ENCODE measurements at regions not wholly inside any gene's neighbourhood (a gene's known extent, or its start where the extent isn't known, plus 50 kb on each side); places are given as distances from the start of the nearest gene placed in this dataset.
"Not testable (repeated sequence)": the region's sequence is repeated elsewhere in the genome, so short reads cannot be mapped to it uniquely, and the experiment has no call there.

GRCh38 chr15:20019758-20020157 lies 521.8 kb downstream of the GOLGA6L6 start:
- H3K4me3 ChIP-seq; H3K4me2 ChIP-seq; FAIRE-seq; CTCF ChIA-PET; ATAC-seq; H3K27ac ChIP-seq; H3K4me1 ChIP-seq; H3K9me3 ChIP-seq; POLR2A ChIA-PET; DNase-seq (ENCODE audit: low read depth in 1 of 2, low spot score in 1 of 2): not testable (repeated sequence)
- no CpG with 5 or more reads among the region's 6 CpGs for WGBS (ENCODE audit: missing lambda C conversion rate)

DNA sequence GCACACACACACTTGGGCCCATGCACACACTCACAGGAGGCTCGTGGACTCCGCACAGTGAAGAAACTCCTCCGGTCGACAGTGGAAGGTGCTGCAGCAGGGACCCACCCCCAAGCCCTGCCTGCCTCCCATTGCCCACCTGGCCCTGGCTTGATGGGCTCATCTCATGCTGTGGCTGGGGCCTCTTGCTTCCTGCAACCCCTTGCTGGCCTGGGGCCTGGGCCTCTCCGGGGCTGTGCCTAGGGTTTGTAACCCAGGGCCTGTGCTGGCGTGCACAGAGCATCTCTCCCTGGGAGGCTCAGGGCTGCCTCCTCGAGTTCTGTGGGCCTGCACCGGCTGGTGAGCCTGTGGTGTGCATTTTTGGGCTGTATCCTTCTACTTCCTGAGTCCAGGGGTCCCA lies 524.0 kb downstream of the GOLGA6L6 start:
- ATAC-seq; H3K4me1 ChIP-seq; H3K27ac ChIP-seq; H3K4me2 ChIP-seq; H3K4me3 ChIP-seq; CTCF ChIA-PET; FAIRE-seq; H3K9me3 ChIP-seq; POLR2A ChIA-PET; DNase-seq (ENCODE audit: low read depth in 1 of 2, low spot score in 1 of 2): not testable (repeated sequence)
- no CpG with 5 or more reads among the region's 8 CpGs for WGBS (ENCODE audit: missing lambda C conversion rate)

DNA sequence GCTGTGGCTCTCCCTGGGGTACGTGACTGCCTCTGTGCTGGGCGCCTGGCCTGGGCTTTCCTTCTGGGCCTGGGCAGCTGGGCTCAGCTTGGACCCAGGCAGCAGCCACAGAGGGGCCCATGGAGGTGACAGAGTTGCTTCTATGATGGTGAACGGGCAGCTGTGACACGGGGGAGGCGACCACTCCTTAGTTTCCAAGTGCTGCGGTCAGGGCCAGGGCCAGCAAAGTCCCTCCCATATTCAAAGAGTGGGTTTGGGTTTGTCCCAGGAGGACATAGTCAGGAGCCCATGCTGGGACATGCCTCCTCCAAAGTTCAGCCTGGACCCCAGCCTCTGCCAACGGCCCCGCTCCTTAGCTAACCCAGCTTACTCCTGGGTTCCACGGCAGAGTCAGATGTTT lies 524.7 kb downstream of the GOLGA6L6 start:
- DNase-seq (ENCODE audit: low read depth in 1 of 2, low spot score in 1 of 2); H3K4me2 ChIP-seq; ATAC-seq; H3K4me3 ChIP-seq; H3K27ac ChIP-seq; FAIRE-seq; H3K4me1 ChIP-seq; POLR2A ChIA-PET; H3K9me3 ChIP-seq; CTCF ChIA-PET: not testable (repeated sequence)
- WGBS (ENCODE audit: missing lambda C conversion rate) = 13% methylated on average over 5 of the region's 9 CpGs

GRCh38 chr15:20012837-20013236 lies 528.8 kb downstream of the GOLGA6L6 start:
- FAIRE-seq; H3K27ac ChIP-seq; POLR2A ChIA-PET; CTCF ChIA-PET; H3K4me1 ChIP-seq; H3K9me3 ChIP-seq; H3K4me3 ChIP-seq; DNase-seq (ENCODE audit: low read depth in 1 of 2, low spot score in 1 of 2); ATAC-seq; H3K4me2 ChIP-seq: not testable (repeated sequence)
- no CpG with 5 or more reads among the region's 2 CpGs for WGBS (ENCODE audit: missing lambda C conversion rate)

DNA sequence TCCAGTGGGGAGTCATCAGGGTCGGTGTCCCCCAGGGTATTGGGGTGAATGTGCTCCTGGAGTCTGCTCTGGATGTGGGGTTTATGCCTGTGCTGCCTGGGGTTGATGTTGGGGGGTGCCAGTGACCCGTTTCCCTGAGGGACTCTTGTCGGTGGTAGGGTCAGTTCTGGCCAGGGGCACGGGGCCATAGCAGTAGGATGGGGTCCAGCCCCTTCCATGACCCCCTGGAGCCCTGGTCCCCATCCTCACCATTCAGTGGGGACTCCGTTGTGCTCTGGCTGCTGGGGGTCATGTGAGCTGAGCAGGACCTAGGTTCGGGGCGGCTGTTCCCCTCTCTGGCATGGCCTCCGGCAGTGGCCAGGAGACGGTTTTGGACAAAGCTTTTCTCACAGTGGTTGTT lies 530.8 kb downstream of the GOLGA6L6 start:
- H3K4me2 ChIP-seq; H3K27ac ChIP-seq; CTCF ChIA-PET; H3K4me3 ChIP-seq; POLR2A ChIA-PET; DNase-seq (ENCODE audit: low read depth in 1 of 2, low spot score in 1 of 2); ATAC-seq; H3K9me3 ChIP-seq; H3K4me1 ChIP-seq; FAIRE-seq: not testable (repeated sequence)
- WGBS (ENCODE audit: missing lambda C conversion rate) = 8% methylated on average over 2 of the region's 9 CpGs

DNA sequence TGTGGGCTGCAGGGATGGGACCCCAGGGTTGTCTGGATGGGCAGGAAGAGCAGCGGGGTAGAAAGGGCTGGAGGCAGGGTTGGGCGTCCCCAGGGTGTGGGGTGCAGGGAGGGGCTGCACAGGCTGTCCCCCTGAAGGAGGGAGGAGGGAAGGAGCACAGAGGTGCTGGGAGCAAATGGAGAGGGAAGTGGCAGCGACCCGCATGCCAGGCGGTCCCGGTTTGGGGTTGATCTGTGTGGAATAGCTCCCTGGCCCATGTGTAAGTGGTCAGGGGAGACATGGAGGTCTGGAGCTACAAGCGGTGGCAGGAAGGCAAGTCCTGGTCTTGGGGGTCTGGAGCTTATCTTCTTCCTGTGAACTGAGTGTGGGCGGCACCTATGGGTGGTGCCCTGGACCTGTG lies 532.0 kb downstream of the GOLGA6L6 start:
- H3K4me3 ChIP-seq; POLR2A ChIA-PET; H3K4me1 ChIP-seq; H3K27ac ChIP-seq; H3K4me2 ChIP-seq; H3K9me3 ChIP-seq; ATAC-seq; DNase-seq (ENCODE audit: low read depth in 1 of 2, low spot score in 1 of 2); CTCF ChIA-PET; FAIRE-seq: not testable (repeated sequence)
- WGBS (ENCODE audit: missing lambda C conversion rate) = no CpG with 5 or more reads among the region's 8 CpGs

- H3K4me2 ChIP-seq; ATAC-seq; H3K9me3 ChIP-seq; H3K4me1 ChIP-seq; FAIRE-seq; CTCF ChIA-PET; DNase-seq (ENCODE audit: low read depth in 1 of 2, low spot score in 1 of 2); H3K27ac ChIP-seq; H3K4me3 ChIP-seq; POLR2A ChIA-PET: not testable (repeated sequence)
- 6% methylated on average over 3 of the region's 4 CpGs for WGBS (ENCODE audit: missing lambda C conversion rate)
Measured at GRCh38 chr15:20007338-20007737, 534.3 kb downstream of the GOLGA6L6 start.

GRCh38 chr15:20003471-20003870 lies 538.1 kb downstream of the GOLGA6L6 start:
- FAIRE-seq; H3K4me2 ChIP-seq; H3K4me1 ChIP-seq; DNase-seq (ENCODE audit: low read depth in 1 of 2, low spot score in 1 of 2); CTCF ChIA-PET; ATAC-seq; POLR2A ChIA-PET; H3K9me3 ChIP-seq; H3K4me3 ChIP-seq; H3K27ac ChIP-seq: not testable (repeated sequence)
- WGBS (ENCODE audit: missing lambda C conversion rate) = 0% methylated on average over 1 of the region's 4 CpGs

GRCh38 chr15:20002560-20002959 lies 539.0 kb downstream of the GOLGA6L6 start:
- POLR2A ChIA-PET; ATAC-seq; H3K4me3 ChIP-seq; FAIRE-seq; CTCF ChIA-PET; H3K4me2 ChIP-seq; H3K4me1 ChIP-seq; DNase-seq (ENCODE audit: low read depth in 1 of 2, low spot score in 1 of 2); H3K27ac ChIP-seq; H3K9me3 ChIP-seq: not testable (repeated sequence)
- 0% methylated on average over 1 of the region's 2 CpGs for WGBS (ENCODE audit: missing lambda C conversion rate)

GRCh38 chr15:19996574-19997194 lies 544.9 kb downstream of the GOLGA6L6 start:
- DNase-seq (ENCODE audit: low read depth in 1 of 2, low spot score in 1 of 2); H3K4me2 ChIP-seq; ATAC-seq; CTCF ChIA-PET; FAIRE-seq; H3K4me3 ChIP-seq; H3K27ac ChIP-seq; H3K4me1 ChIP-seq; H3K9me3 ChIP-seq; POLR2A ChIA-PET: not testable (repeated sequence)
- WGBS (ENCODE audit: missing lambda C conversion rate) = 4% methylated on average over 4 of the region's 4 CpGs

DNA sequence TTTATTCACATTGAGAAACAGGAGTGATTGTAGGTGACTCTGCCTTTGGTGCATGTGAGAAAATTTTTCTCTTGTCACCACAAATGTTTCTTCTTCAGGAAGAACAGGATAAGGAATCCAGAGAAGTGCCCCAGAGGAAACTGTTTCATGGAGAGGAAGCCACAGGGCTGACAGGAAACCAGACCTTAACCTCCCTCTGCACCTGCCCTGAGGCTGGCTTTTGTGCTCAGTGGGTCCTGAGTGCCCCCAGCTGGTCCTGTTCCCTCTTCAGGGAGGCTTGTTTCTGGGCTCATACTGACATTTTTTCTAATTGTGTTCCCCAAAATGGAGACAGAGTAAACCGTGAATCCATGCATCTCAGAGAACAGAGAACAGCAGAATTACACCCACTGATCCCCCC lies 546.3 kb downstream of the GOLGA6L6 start:
- H3K9me3 ChIP-seq; H3K27ac ChIP-seq; H3K4me1 ChIP-seq; H3K4me3 ChIP-seq; POLR2A ChIA-PET; CTCF ChIA-PET; FAIRE-seq; DNase-seq (ENCODE audit: low read depth in 1 of 2, low spot score in 1 of 2); ATAC-seq; H3K4me2 ChIP-seq: not testable (repeated sequence)
- WGBS (ENCODE audit: missing lambda C conversion rate) = 0% methylated on average over 1 of the region's 1 CpG

Measured in A549 (cell line).